Stomach (tissue), 8 donors: ENCODE measurements at regions not wholly inside any gene's neighbourhood (a gene's known extent, or its start where the extent isn't known, plus 50 kb on each side); places are given as distances from the start of the nearest gene placed in this dataset.
A peak's percentile ranks its signal among the peaks of the same experiment; 100 is the strongest.

Experiments used
- DNase-seq, 2 donors: peaks; one replicate each; pipeline versions ENCODE4 v3.0.0 to v3.0.0-alpha.2; 2013 to 2019
- H3K27ac ChIP-seq, 5 donors: fragments of 200-600 bp in 4 of 5; sonication (generic) in 4 of 5; one replicate each; pipeline ENCODE4 v1.5.1; 2013 to 2019; ENCODE audit warnings: mild to moderate bottlenecking in 1 of 5, moderate library complexity in 1 of 5
- H3K27me3 ChIP-seq, 3 donors: fragments of 200-600 bp; sonication (generic); one replicate each; pipeline ENCODE4 v1.5.1; 2017 to 2019; ENCODE audit warnings: mixed run types in 1 of 3
- H3K36me3 ChIP-seq, 4 donors: fragments of 200-600 bp; sonication (generic); 1 replicate in 3 of 4; 2 replicates in 1 of 4; pipeline ENCODE4 v1.5.1; 2016 to 2019
- H3K4me1 ChIP-seq, 4 donors: fragments of 200-600 bp; sonication (generic); one replicate each; pipeline ENCODE4 v1.5.1; 2016 to 2019
- H3K4me3 ChIP-seq, 4 donors: fragments of 200-600 bp; sonication (generic) in 3 of 4; one replicate each; pipeline ENCODE4 v1.5.1; 2016 to 2019; ENCODE audit warnings: mild to moderate bottlenecking in 1 of 4
- H3K9me3 ChIP-seq, 4 donors: fragments of 200-600 bp; sonication (generic); one replicate each; pipeline ENCODE4 v1.5.1; 2016 to 2019
- EP300 ChIP-seq: sonication (generic); formaldehyde crosslinking; IDR thresholded peaks from one replicate; pipeline ENCODE4 v1.6.1; 2017; ENCODE audit warnings: antibody characterized with exemption
- POLR2A ChIP-seq, 4 donors: fragments of 450-650 bp; IDR thresholded peaks; one replicate each; pipeline ENCODE4 v1.6.1; 2016; ENCODE audit warnings: antibody characterized with exemption in 4 of 4, control low read depth in 2 of 4, mild to moderate bottlenecking in 1 of 4, moderate library complexity in 1 of 4
- POLR2AphosphoS5 ChIP-seq, 3 donors: sonication (generic); formaldehyde crosslinking; IDR thresholded peaks; one replicate each; pipeline ENCODE4 v1.6.1; 2016; ENCODE audit warnings: antibody characterized with exemption in 3 of 3
- WGBS, 5 donors: extraction: QIAGEN DNeasy Blood & Tissue Kit in 3 of 5; methylation state at CpG; one replicate each; pipeline versions ENCODE4 v1.1.5 to v1.1.7; 2013 to 2018; 5-methylcytosine and 5-hydroxymethylcytosine counted together
- intact Hi-C: fragments of 100-400 bp; cut with DNase I; formaldehyde crosslinking; loops from one replicate; pipeline ENCODE4 v1.15.1; 2023; ENCODE audit warnings: low total_unique reads
- TF ChIP-seq, protein P1 (sequence below), 7 experiments: fragments of 450-650 bp in 4 of 7; fragments of 200-600 bp in 3 of 7; sonication (generic) in 3 of 7; IDR thresholded peaks; one replicate each; pipeline ENCODE4 v1.5.1; 2016 to 2019; ENCODE audit warnings: antibody characterized with exemption in 7 of 7, control low read depth in 2 of 7, mild to moderate bottlenecking in 1 of 7
- donor health status: healthy with polysubstance abuse.
- donor health status: Bipolar disorder and iron deficiency.
- donor health status: healthy.

DNA sequence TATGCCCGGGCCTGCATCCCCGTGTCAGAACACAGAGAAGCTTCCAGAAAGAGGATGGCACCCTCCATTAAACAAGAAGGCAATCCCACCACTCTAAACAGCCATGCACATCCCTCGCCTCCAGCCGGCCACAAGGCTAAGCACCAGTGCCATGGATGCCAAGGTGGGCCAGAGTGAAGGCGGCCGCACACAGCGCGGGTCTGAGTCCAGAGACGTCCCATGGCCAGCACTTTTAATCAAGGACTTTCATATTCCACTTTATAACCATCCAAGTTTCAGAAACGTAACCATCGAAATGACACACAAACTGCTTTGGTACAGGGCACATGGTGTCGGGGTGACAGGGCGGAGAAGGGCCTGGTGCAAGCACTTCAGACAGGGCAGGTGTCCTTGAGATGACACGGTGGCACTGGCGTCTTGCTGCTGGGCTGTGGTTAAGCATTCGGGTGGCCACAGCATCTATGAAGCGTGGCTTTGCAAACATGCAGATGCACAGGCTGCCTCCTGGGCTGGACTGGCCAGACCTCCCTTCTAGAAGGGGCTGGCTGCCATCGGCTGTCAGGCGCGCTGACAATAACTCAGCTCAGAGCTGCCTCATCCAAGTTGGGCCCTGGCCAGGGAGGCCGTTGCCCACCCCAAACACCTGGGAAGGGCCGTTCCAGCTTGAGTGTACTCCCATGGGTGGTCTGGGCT lies 117.2 kb downstream of the RFLNA start:
- H3K9me3 ChIP-seq: no peaks in the 10 kb centered on the region
- intact Hi-C loops: no loop called here
- peaks cover 30 to 54% (median 42%) of the 10 kb centered on the region in 4 donors for H3K4me1 ChIP-seq
- TF ChIP-seq EP300 (no peak), POLR2AphosphoS5 (IDR thresholded peaks at IDR 0.05) (no peak), POLR2A (IDR thresholded peaks at IDR 0.05) (no peak)
- TF ChIP-seq, protein P1, sequence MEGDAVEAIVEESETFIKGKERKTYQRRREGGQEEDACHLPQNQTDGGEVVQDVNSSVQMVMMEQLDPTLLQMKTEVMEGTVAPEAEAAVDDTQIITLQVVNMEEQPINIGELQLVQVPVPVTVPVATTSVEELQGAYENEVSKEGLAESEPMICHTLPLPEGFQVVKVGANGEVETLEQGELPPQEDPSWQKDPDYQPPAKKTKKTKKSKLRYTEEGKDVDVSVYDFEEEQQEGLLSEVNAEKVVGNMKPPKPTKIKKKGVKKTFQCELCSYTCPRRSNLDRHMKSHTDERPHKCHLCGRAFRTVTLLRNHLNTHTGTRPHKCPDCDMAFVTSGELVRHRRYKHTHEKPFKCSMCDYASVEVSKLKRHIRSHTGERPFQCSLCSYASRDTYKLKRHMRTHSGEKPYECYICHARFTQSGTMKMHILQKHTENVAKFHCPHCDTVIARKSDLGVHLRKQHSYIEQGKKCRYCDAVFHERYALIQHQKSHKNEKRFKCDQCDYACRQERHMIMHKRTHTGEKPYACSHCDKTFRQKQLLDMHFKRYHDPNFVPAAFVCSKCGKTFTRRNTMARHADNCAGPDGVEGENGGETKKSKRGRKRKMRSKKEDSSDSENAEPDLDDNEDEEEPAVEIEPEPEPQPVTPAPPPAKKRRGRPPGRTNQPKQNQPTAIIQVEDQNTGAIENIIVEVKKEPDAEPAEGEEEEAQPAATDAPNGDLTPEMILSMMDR (IDR thresholded peaks at IDR 0.05): no peak
- peaks cover 7 to 85% (median 72%) of the 10 kb centered on the region in 4 donors for H3K36me3 ChIP-seq
- DNase-seq: no peak
- H3K27me3 ChIP-seq: no peaks in the 10 kb centered on the region
- no peak overlapping the region for H3K4me3 ChIP-seq
- WGBS, 5 donors: 80 to 87% (median 83%) methylated on average over 14 to 22 of the region's 22 CpGs
- peak overlapping the region; percentile 9 to 77 (median 64) for H3K27ac ChIP-seq

- intact Hi-C loops: no loop called here
- WGBS, 5 donors: 77 to 85% (median 81%) methylated on average over 25 of the region's 25 CpGs
- Histone ChIP-seq H3K9me3 (no peaks in the 10 kb centered on the region), H3K36me3 (peaks cover 7 to 84% (median 72%) of the 10 kb centered on the region in 4 donors), H3K4me1 (peaks cover 30 to 54% (median 42%) of the 10 kb centered on the region in 4 donors), H3K27ac (peak overlapping the region; percentile 9 to 77 (median 64)), H3K4me3 (no peak overlapping the region), H3K27me3 (no peaks in the 10 kb centered on the region)
- DNase-seq: peak in 1 of 2 donors; percentile 61
- TF ChIP-seq, protein P1 (IDR thresholded peaks at IDR 0.05): no peak
- TF ChIP-seq POLR2AphosphoS5 (IDR thresholded peaks at IDR 0.05): peak in 1 of 3 donors; percentile 59
- no peak for TF ChIP-seq POLR2A (IDR thresholded peaks at IDR 0.05)
These were observed 116.5 kb downstream of the RFLNA start for GRCh38 chr12:124411281-124411878.

DNA sequence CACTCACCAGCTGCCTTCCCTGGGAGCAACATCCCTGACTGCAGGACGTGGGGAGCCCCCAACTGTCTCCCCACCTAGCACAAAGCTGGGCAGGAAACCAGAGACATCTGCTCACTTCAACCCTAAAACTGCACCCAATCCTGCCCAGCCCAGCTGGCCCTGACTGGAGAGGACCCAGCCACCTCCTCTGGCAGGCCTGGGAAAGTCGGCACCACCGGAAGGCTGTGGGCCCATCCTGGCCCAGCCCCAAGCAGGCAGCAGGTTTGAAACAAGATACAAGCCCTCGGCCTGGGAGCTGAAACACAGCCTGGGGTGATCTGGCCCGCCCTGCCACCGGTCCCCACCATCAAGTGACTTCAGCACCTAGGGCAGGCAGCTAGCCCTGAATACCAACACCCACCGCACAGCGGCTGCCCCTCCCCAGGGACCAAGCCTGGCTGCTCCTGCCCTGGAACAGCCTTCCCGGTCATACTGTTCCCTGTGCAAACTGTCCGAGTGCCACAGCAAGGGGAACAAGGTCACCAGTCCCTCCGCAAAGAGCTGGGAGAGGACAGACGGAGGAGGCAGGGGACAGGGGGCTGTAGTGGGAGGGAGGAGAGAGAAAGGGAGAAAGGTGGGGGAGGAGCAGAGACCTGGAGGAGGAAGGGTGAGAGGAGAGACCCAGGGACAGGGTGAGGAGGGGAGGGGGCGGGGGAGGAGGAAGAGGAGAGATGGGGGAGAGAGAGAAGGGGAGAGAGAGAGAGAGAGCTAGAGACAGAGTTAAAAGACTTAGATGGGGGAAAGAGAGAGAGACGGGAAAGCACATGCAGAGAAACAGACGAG lies 115.7 kb downstream of the RFLNA start:
- intact Hi-C loops: no loop called here
- peaks cover 7 to 86% (median 71%) of the 10 kb centered on the region in 4 donors for H3K36me3 ChIP-seq
- H3K27ac ChIP-seq: peak overlapping the region; percentile 5 to 77 (median 64)
- WGBS, 5 donors: 47 to 67% (median 53%) methylated on average over 11 to 15 of the region's 15 CpGs
- no peaks in the 10 kb centered on the region for H3K9me3 ChIP-seq
- no peaks in the 10 kb centered on the region for H3K27me3 ChIP-seq
- no peak overlapping the region for H3K4me3 ChIP-seq
- TF ChIP-seq, protein P1 (IDR thresholded peaks at IDR 0.05): no peak
- no peak for TF ChIP-seq POLR2A (IDR thresholded peaks at IDR 0.05)
- no peak for TF ChIP-seq EP300
- TF ChIP-seq POLR2AphosphoS5 (IDR thresholded peaks at IDR 0.05): no peak
- H3K4me1 ChIP-seq: peaks cover 30 to 54% (median 43%) of the 10 kb centered on the region in 4 donors
- peak in 1 of 2 donors; percentile 52 for DNase-seq

GRCh38 chr12:124408822-124409517 lies 114.1 kb downstream of the RFLNA start:
- Histone ChIP-seq H3K4me1 (peaks cover 39 to 68% (median 51%) of the 10 kb centered on the region in 4 donors), H3K9me3 (no peaks in the 10 kb centered on the region), H3K27me3 (no peaks in the 10 kb centered on the region), H3K4me3 (no peak overlapping the region), H3K36me3 (peaks cover 7 to 78% (median 57%) of the 10 kb centered on the region in 4 donors), H3K27ac (peak overlapping the region; percentile 22 to 77 (median 57))
- DNase-seq: peak; percentile 49 to 88
- 68 to 79% (median 69%) methylated on average over 17 to 25 of the region's 25 CpGs for WGBS, 5 donors
- TF ChIP-seq, protein P1 (IDR thresholded peaks at IDR 0.05): no peak
- TF ChIP-seq POLR2A (IDR thresholded peaks at IDR 0.05) (no peak), EP300 (no peak), POLR2AphosphoS5 (IDR thresholded peaks at IDR 0.05) (peak in 2 of 3 donors; percentile 3 to 45)
- intact Hi-C loops: no loop called here
